DND-41 (cell line): ENCODE measurements at regions not wholly inside any gene's neighbourhood (a gene's known extent, or its start where the extent isn't known, plus 50 kb on each side); places are given as distances from the start of the nearest gene placed in this dataset.

Experiments
- ATAC-seq: fragments of 200-7000 bp; cut with Tn5 transposase; 3 replicates; pipeline ENCODE4 v1.9.1; 2021; ENCODE audit warnings: low read depth; ENCODE audit not compliant: insufficient read depth
- DNase-seq: peaks from one replicate; pipeline ENCODE4 v3.0.0-alpha.2; 2020
- H2AFZ ChIP-seq: 2 replicates; pipeline ENCODE4 v1.6.0; 2012; ENCODE audit warnings: low read depth, low read length
- H3K27ac ChIP-seq: 2 replicates; pipeline ENCODE4 v1.5.1; 2012; ENCODE audit warnings: low read length, inconsistent platforms
- H3K27me3 ChIP-seq: fragments of 200-600 bp; sonication (generic); 2 replicates; pipeline ENCODE4 v1.6.0; 2012; ENCODE audit warnings: low read length, mild to moderate bottlenecking, inconsistent platforms; ENCODE audit not compliant: insufficient read depth, poor library complexity
- H3K36me3 ChIP-seq: 2 replicates; pipeline ENCODE4 v1.5.1; 2012; ENCODE audit warnings: low read length, inconsistent platforms; ENCODE audit not compliant: insufficient read depth
- H3K4me1 ChIP-seq: 2 replicates; pipeline ENCODE4 v1.5.1; 2012; ENCODE audit warnings: mild to moderate bottlenecking, low read length; ENCODE audit not compliant: insufficient read depth
- H3K4me2 ChIP-seq: 2 replicates; pipeline ENCODE4 v1.6.0; 2012; ENCODE audit warnings: mild to moderate bottlenecking, moderate library complexity, low read length, inconsistent platforms; ENCODE audit not compliant: insufficient read depth
- H3K4me3 ChIP-seq, 2 experiments: fragments of 200-600 bp in 1 of 2; shearing (Covaris generic) in 1 of 2; 2 replicates each; pipeline ENCODE4 v1.5.1; 2012 to 2016; ENCODE audit warnings: inconsistent platforms in 2 of 2, low read length in 2 of 2, mild to moderate bottlenecking in 2 of 2, low read depth in 1 of 2, moderate library complexity in 1 of 2
- H3K79me2 ChIP-seq: 2 replicates; pipeline ENCODE4 v1.6.0; 2012; ENCODE audit warnings: low read length, inconsistent platforms; ENCODE audit not compliant: insufficient read depth
- H3K9ac ChIP-seq: 2 replicates; pipeline ENCODE4 v1.6.0; 2012; ENCODE audit warnings: low read depth, mild to moderate bottlenecking, inconsistent platforms, low read length, moderate library complexity
- H3K9me3 ChIP-seq: 2 replicates; pipeline ENCODE4 v1.5.1; 2012; ENCODE audit warnings: low read length, moderate library complexity, mild to moderate bottlenecking, inconsistent platforms; ENCODE audit not compliant: insufficient read depth, severe bottlenecking
- H4K20me1 ChIP-seq: 2 replicates; pipeline ENCODE4 v1.6.0; 2012; ENCODE audit warnings: low read length; ENCODE audit not compliant: insufficient read depth
- CTCF ChIP-seq: IDR thresholded peaks from 2 replicates; pipeline ENCODE4 v1.5.1; 2012; ENCODE audit warnings: borderline replicate concordance, low read length, moderate library complexity, mild to moderate bottlenecking; ENCODE audit not compliant: poor library complexity, severe bottlenecking; ENCODE audit errors: extremely low read depth
- EZH2 ChIP-seq: IDR thresholded peaks from 3 replicates; pipeline ENCODE4 v1.6.1; 2012; ENCODE audit warnings: borderline replicate concordance, low read depth, mild to moderate bottlenecking, moderate library complexity, low read length, inconsistent platforms; ENCODE audit not compliant: severe bottlenecking

GRCh38 chr16:7998789-7999453, 591.4 kb downstream of the TMEM114 start:
- TF ChIP-seq CTCF: no peak
- no peak for TF ChIP-seq EZH2
- no peak overlapping the region for H3K9ac ChIP-seq
- no peak for DNase-seq
- no peak overlapping the region for H3K27ac ChIP-seq
- no peaks in the 10 kb centered on the region for H3K27me3 ChIP-seq
- no peaks in the 10 kb centered on the region for H4K20me1 ChIP-seq
- no peaks in the 10 kb centered on the region for H3K9me3 ChIP-seq
- no peaks in the 10 kb centered on the region for H3K36me3 ChIP-seq
- ATAC-seq: no peak
- H3K79me2 ChIP-seq: no peaks in the 10 kb centered on the region
- H2AFZ ChIP-seq: no peak overlapping the region
- no peak overlapping the region for H3K4me2 ChIP-seq
- no peaks in the 10 kb centered on the region for H3K4me1 ChIP-seq
- no peak overlapping the region for H3K4me3 ChIP-seq

- Histone ChIP-seq H3K4me3 (no peak overlapping the region), H4K20me1 (no peaks in the 10 kb centered on the region), H3K27me3 (no peaks in the 10 kb centered on the region), H3K4me2 (no peak overlapping the region), H3K4me1 (no peaks in the 10 kb centered on the region), H3K9ac (no peak overlapping the region), H2AFZ (no peak overlapping the region), H3K36me3 (no peaks in the 10 kb centered on the region), H3K9me3 (no peaks in the 10 kb centered on the region), H3K79me2 (no peaks in the 10 kb centered on the region), H3K27ac (no peak overlapping the region)
- ATAC-seq: no peak
- DNase-seq: no peak
- TF ChIP-seq EZH2 (no peak), CTCF (no peak)
These were observed 592.3 kb downstream of the TMEM114 start for GRCh38 chr16:7997966-7998365.

- H3K9me3 ChIP-seq: no peaks in the 10 kb centered on the region
- no peak for TF ChIP-seq EZH2
- no peak for TF ChIP-seq CTCF
- no peak overlapping the region for H3K4me3 ChIP-seq
- H3K27ac ChIP-seq: no peak overlapping the region
- DNase-seq: no peak
- no peaks in the 10 kb centered on the region for H3K4me1 ChIP-seq
- H2AFZ ChIP-seq: no peak overlapping the region
- H4K20me1 ChIP-seq: no peaks in the 10 kb centered on the region
- H3K79me2 ChIP-seq: no peaks in the 10 kb centered on the region
- H3K4me2 ChIP-seq: no peak overlapping the region
- ATAC-seq: no peak
- no peak overlapping the region for H3K9ac ChIP-seq
- H3K36me3 ChIP-seq: no peaks in the 10 kb centered on the region
- no peaks in the 10 kb centered on the region for H3K27me3 ChIP-seq
These were observed 597.7 kb downstream of the TMEM114 start for GRCh38 chr16:7992616-7993015.
